ENCODE measurements at regions not wholly inside any gene's neighbourhood (a gene's known extent, or its start where the extent isn't known, plus 50 kb on each side); places are given as distances from the start of the nearest gene placed in this dataset.
A peak's percentile ranks its signal among the peaks of the same experiment; 100 is the strongest.

- TF ChIP-seq SAP30 (IDR thresholded peaks at IDR 0.05; ENCODE audit: insufficient read depth, insufficient replicate concordance, low read length) (no peak), CTBP2 (IDR thresholded peaks at IDR 0.05; ENCODE audit: borderline replicate concordance, insufficient read depth, insufficient read length, low read length) (no peak), PHF8 (conservative IDR thresholded peaks at IDR 0.05; ENCODE audit: low read depth, low read length) (no peak), RAD21 (IDR thresholded peaks at IDR 0.05 in 1 of 2, conservative IDR thresholded peaks at IDR 0.05 in 1 of 2; ENCODE audit: low read depth in 2 of 2, low read length in 2 of 2) (no peak), POLR2A (IDR thresholded peaks at IDR 0.05; ENCODE audit: control extremely low read depth in 1 of 2, low read depth in 2 of 2, low read length in 2 of 2) (no peak), EP300 (IDR thresholded peaks at IDR 0.05; ENCODE audit: borderline replicate concordance in 1 of 2, low read depth in 2 of 2, low read length in 2 of 2) (no peak), HDAC2 (IDR thresholded peaks at IDR 0.05; ENCODE audit: borderline replicate concordance in 1 of 2, low read depth in 2 of 2, low read length in 2 of 2) (no peak), POLR2AphosphoS5 (IDR thresholded peaks at IDR 0.05; ENCODE audit: low read depth, low read length) (no peak), YY1 (IDR thresholded peaks at IDR 0.05; ENCODE audit: low read depth, low read length) (no peak), USF2 (IDR thresholded peaks at IDR 0.05; ENCODE audit: low read length) (no peak), CHD2 (IDR thresholded peaks at IDR 0.05; ENCODE audit: low read length) (no peak), TAF7 (optimal IDR thresholded peaks at IDR 0.05; ENCODE audit: borderline replicate concordance, low read depth, low read length) (no peak), E2F6 (IDR thresholded peaks at IDR 0.05) (no peak), GABPA (IDR thresholded peaks at IDR 0.05; ENCODE audit: borderline replicate concordance, insufficient read depth, low read length) (no peak), TEAD4 (IDR thresholded peaks at IDR 0.05; ENCODE audit: low read depth, low read length) (0 out of 2 replicates have a peak, but pooled peaks have one; percentile 47), TBP (IDR thresholded peaks at IDR 0.05; ENCODE audit: low read depth, low read length) (no peak), SUZ12 (IDR thresholded peaks at IDR 0.05; ENCODE audit: low read length) (no peak), MAFK (IDR thresholded peaks at IDR 0.05; ENCODE audit: low read depth, low read length) (peak; percentile 85; the same call in 1 of the 2 replicates), TAF1 (IDR thresholded peaks at IDR 0.05; ENCODE audit: low read depth, low read length) (no peak), POU5F1 (IDR thresholded peaks at IDR 0.05; ENCODE audit: low read depth, low read length) (no peak), ASH2L (IDR thresholded peaks at IDR 0.05; ENCODE audit: low read length) (no peak), SP2 (IDR thresholded peaks at IDR 0.05; ENCODE audit: low read length) (no peak), MAX (IDR thresholded peaks at IDR 0.05) (no peak), CBX8 (IDR thresholded peaks at IDR 0.05; ENCODE audit: borderline replicate concordance, low read depth, low read length) (no peak)
Measured at GRCh38 chr5:58259685-58260152, 200.2 kb downstream of the PLK2 start (continued).

Data from H1 (cell line).